OCI-LY7 (cell line): ENCODE measurements at regions not wholly inside any gene's neighbourhood (a gene's known extent, or its start where the extent isn't known, plus 50 kb on each side); places are given as distances from the start of the nearest gene placed in this dataset.

ENCODE experiments used
- BruUV-seq: library from RNA; stranded (reverse); fragments of 400-500 nt; replicated peaks from 2 replicates; lab custom pipeline; 2021; lab: Mats Ljungman, UMichigan
- CTCF ChIA-PET: fragments of 300-600 bp; sonication (Branson Sonifier 250); formaldehyde crosslinking; loops from one replicate; lab custom pipeline; 2022; ENCODE audit warnings: antibody characterized with exemption; ENCODE audit not compliant: unreplicated experiment; lab: Charles Lee
- POLR2A ChIA-PET: fragments of 300-600 bp; sonication (Branson Sonifier 250); formaldehyde crosslinking; loops from one replicate; lab custom pipeline; 2022; ENCODE audit warnings: antibody characterized with exemption; lab: Charles Lee
- DNase-seq: peaks from one replicate; pipeline ENCODE4 v3.0.0-alpha.2; 2015; ENCODE audit warnings: low spot score
- H2AFZ ChIP-seq: fragments of 200-600 bp; sonication (generic), shearing (Covaris generic); 2 replicates; pipeline ENCODE4 v1.6.1; 2014; ENCODE audit warnings: mild to moderate bottlenecking, antibody characterized with exemption, low read length, moderate library complexity
- H3K27ac ChIP-seq: fragments of 200-600 bp; sonication (generic); 2 replicates; pipeline ENCODE4 v1.5.1; 2014; ENCODE audit warnings: mixed run types, low read depth, mild to moderate bottlenecking, moderate library complexity, low read length, inconsistent platforms; ENCODE audit not compliant: poor library complexity, severe bottlenecking
- H3K36me3 ChIP-seq: fragments of 200-600 bp; sonication (generic); 2 replicates; pipeline ENCODE4 v1.6.1; 2014; ENCODE audit warnings: mild to moderate bottlenecking, antibody characterized with exemption, low read length, moderate library complexity, mixed read lengths; ENCODE audit not compliant: insufficient read depth
- H3K4me1 ChIP-seq: fragments of 200-600 bp; sonication (generic); 2 replicates; pipeline ENCODE4 v1.5.1; 2014; ENCODE audit warnings: mild to moderate bottlenecking, low read length; ENCODE audit not compliant: insufficient read depth, poor library complexity, severe bottlenecking
- H3K4me2 ChIP-seq: fragments of 200-600 bp; sonication (generic); 2 replicates; pipeline ENCODE4 v1.6.1; 2014; ENCODE audit warnings: mild to moderate bottlenecking, low read length
- H3K4me3 ChIP-seq: fragments of 200-600 bp; sonication (generic); 2 replicates; pipeline ENCODE4 v1.5.1; 2014; ENCODE audit warnings: mild to moderate bottlenecking, low read depth, low read length; ENCODE audit not compliant: poor library complexity, severe bottlenecking
- H3K79me2 ChIP-seq: fragments of 200-600 bp; sonication (generic); 2 replicates; pipeline ENCODE4 v1.6.1; 2016; ENCODE audit warnings: low read depth, mild to moderate bottlenecking, low read length, moderate library complexity, mixed read lengths; ENCODE audit not compliant: insufficient read depth
- H3K9me2 ChIP-seq: fragments of 200-600 bp; sonication (generic); 2 replicates; pipeline ENCODE4 v1.6.1; 2016; ENCODE audit warnings: mild to moderate bottlenecking, low read length, mixed read lengths; ENCODE audit not compliant: insufficient read depth
- H3K9me3 ChIP-seq: fragments of 200-600 bp; sonication (generic); 2 replicates; pipeline ENCODE4 v1.6.1; 2014; ENCODE audit warnings: mild to moderate bottlenecking, mixed run types, low read length, mixed read lengths
- H4K20me1 ChIP-seq: fragments of 200-600 bp; sonication (generic); 2 replicates; pipeline ENCODE4 v1.6.1; 2014; ENCODE audit warnings: mild to moderate bottlenecking, antibody characterized with exemption, low read length, moderate library complexity, mixed read lengths; ENCODE audit not compliant: insufficient read depth
- CTCF ChIP-seq: fragments of 200-600 bp; sonication (generic); conservative IDR thresholded peaks from 2 replicates; pipeline ENCODE4 v1.5.1; 2014; ENCODE audit warnings: mild to moderate bottlenecking, antibody characterized with exemption, low read length, moderate library complexity, mixed read lengths
- EZH2phosphoT487 ChIP-seq: fragments of 200-600 bp; sonication (generic); IDR thresholded peaks from 2 replicates; pipeline ENCODE4 v1.6.1; 2018; ENCODE audit warnings: low read depth, borderline replicate concordance, mild to moderate bottlenecking, mixed run types, antibody characterized with exemption, low read length, moderate library complexity, mixed read lengths
- intact Hi-C: fragments of 100-400 bp; cut with micrococcal nuclease; formaldehyde crosslinking; loops from one replicate; pipeline ENCODE4 v1.10.0; 2022; ENCODE audit not compliant: unreplicated experiment

GRCh38 chrX:806586-806985 is 176.0 kb downstream of the SHOX start:
- POLR2A ChIA-PET, result no interaction called here
- H3K9me3 ChIP-seq, result no peaks in the 10 kb centered on the region

GRCh38 chrX:805988-806387 is 175.4 kb downstream of the SHOX start:
- TF ChIP-seq CTCF, result no peak
- H3K27ac ChIP-seq, result no peak overlapping the region
- intact Hi-C loops, result no loop called here
- no peak for DNase-seq
- no peak overlapping the region for H3K4me3 ChIP-seq
- H3K36me3 ChIP-seq, result no peaks in the 10 kb centered on the region
- BruUV-seq, result no TSS peak
- H2AFZ ChIP-seq, result no peak overlapping the region
- no peaks in the 10 kb centered on the region for H3K9me3 ChIP-seq
- ChIA-PET POLR2A (no interaction called here), CTCF (no interaction called here)
- H3K4me2 ChIP-seq, result no peak overlapping the region
- H3K4me1 ChIP-seq, result no peaks in the 10 kb centered on the region
- no peaks in the 10 kb centered on the region for H3K9me2 ChIP-seq
- H3K79me2 ChIP-seq, result no peaks in the 10 kb centered on the region
- no peaks in the 10 kb centered on the region for H4K20me1 ChIP-seq

More at GRCh38 chrX:806586-806985, 176.0 kb downstream of the SHOX start:
- no peak overlapping the region for H3K4me3 ChIP-seq
- H3K79me2 ChIP-seq, result no peaks in the 10 kb centered on the region
- no peaks in the 10 kb centered on the region for H3K9me2 ChIP-seq
- no peaks in the 10 kb centered on the region for H3K4me1 ChIP-seq
- DNase-seq, result no peak
- intact Hi-C loops, result no loop called here
- no peak overlapping the region for H3K27ac ChIP-seq
- H4K20me1 ChIP-seq, result no peaks in the 10 kb centered on the region
- H3K4me2 ChIP-seq, result no peak overlapping the region
- BruUV-seq, result no TSS peak
- no peaks in the 10 kb centered on the region for H3K36me3 ChIP-seq
- CTCF ChIA-PET, result no interaction called here
- TF ChIP-seq CTCF (no peak), EZH2phosphoT487 (no peak)
- no peak overlapping the region for H2AFZ ChIP-seq

GRCh38 chrX:805103-805670 is 174.6 kb downstream of the SHOX start:
- TF ChIP-seq CTCF (no peak), EZH2phosphoT487 (no peak)
- no peak overlapping the region for H3K4me3 ChIP-seq
- no peaks in the 10 kb centered on the region for H4K20me1 ChIP-seq
- H3K4me1 ChIP-seq, result no peaks in the 10 kb centered on the region
- BruUV-seq, result no TSS peak
- no peaks in the 10 kb centered on the region for H3K9me3 ChIP-seq
- H2AFZ ChIP-seq, result no peak overlapping the region
- no peak overlapping the region for H3K27ac ChIP-seq
- CTCF ChIA-PET, result no interaction called here
- no peaks in the 10 kb centered on the region for H3K9me2 ChIP-seq
- no peak overlapping the region for H3K4me2 ChIP-seq
- no peaks in the 10 kb centered on the region for H3K79me2 ChIP-seq
- no peaks in the 10 kb centered on the region for H3K36me3 ChIP-seq
- POLR2A ChIA-PET, result no interaction called here
- intact Hi-C loops, result no loop called here
- no peak for DNase-seq
